HL-60 (cell line): ENCODE measurements at regions not wholly inside any gene's neighbourhood (a gene's known extent, or its start where the extent isn't known, plus 50 kb on each side); places are given as distances from the start of the nearest gene placed in this dataset.

Experiments used
- GABPA ChIP-seq: IDR thresholded peaks from 2 replicates; pipeline ENCODE4 v1.6.1; 2012; ENCODE audit warnings: low read depth
- POLR2AphosphoS5 ChIP-seq: IDR thresholded peaks from 2 replicates; pipeline ENCODE4 v1.6.1; 2012; ENCODE audit warnings: low read depth
- TF ChIP-seq, protein P1 (sequence below): IDR thresholded peaks from one replicate; pipeline ENCODE4 v1.5.1; 2011; ENCODE audit warnings: low read length, control low read depth, inconsistent platforms; ENCODE audit not compliant: insufficient read depth
- TF ChIP-seq, protein P2 (sequence below): IDR thresholded peaks from 2 replicates; pipeline ENCODE4 v1.6.1; 2012; ENCODE audit warnings: low read depth; ENCODE audit not compliant: insufficient replicate concordance

DNA sequence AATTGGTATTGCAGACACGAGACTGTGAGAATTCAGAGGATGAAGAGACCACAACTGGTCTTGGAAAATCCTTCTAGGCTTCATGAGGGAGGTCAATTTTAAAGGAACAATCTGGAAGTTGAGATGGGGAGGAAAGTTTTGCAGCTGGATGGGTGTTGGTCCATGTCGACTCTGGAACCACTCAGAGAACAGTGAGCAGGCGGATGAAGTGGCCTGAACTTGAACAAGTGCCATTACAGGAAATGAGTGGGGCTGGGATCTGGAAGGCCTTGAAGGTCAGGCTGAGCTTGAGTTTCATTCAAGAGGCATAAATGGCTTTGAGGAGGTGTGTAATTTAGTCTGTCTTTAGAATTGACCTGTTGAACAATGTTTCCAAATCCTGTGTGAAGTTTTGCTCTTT, 140.9 kb downstream of the GALC start:
- TF ChIP-seq, protein P1, sequence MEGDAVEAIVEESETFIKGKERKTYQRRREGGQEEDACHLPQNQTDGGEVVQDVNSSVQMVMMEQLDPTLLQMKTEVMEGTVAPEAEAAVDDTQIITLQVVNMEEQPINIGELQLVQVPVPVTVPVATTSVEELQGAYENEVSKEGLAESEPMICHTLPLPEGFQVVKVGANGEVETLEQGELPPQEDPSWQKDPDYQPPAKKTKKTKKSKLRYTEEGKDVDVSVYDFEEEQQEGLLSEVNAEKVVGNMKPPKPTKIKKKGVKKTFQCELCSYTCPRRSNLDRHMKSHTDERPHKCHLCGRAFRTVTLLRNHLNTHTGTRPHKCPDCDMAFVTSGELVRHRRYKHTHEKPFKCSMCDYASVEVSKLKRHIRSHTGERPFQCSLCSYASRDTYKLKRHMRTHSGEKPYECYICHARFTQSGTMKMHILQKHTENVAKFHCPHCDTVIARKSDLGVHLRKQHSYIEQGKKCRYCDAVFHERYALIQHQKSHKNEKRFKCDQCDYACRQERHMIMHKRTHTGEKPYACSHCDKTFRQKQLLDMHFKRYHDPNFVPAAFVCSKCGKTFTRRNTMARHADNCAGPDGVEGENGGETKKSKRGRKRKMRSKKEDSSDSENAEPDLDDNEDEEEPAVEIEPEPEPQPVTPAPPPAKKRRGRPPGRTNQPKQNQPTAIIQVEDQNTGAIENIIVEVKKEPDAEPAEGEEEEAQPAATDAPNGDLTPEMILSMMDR: no peak
- TF ChIP-seq POLR2AphosphoS5 (no peak), GABPA (no peak)
- TF ChIP-seq, protein P2, sequence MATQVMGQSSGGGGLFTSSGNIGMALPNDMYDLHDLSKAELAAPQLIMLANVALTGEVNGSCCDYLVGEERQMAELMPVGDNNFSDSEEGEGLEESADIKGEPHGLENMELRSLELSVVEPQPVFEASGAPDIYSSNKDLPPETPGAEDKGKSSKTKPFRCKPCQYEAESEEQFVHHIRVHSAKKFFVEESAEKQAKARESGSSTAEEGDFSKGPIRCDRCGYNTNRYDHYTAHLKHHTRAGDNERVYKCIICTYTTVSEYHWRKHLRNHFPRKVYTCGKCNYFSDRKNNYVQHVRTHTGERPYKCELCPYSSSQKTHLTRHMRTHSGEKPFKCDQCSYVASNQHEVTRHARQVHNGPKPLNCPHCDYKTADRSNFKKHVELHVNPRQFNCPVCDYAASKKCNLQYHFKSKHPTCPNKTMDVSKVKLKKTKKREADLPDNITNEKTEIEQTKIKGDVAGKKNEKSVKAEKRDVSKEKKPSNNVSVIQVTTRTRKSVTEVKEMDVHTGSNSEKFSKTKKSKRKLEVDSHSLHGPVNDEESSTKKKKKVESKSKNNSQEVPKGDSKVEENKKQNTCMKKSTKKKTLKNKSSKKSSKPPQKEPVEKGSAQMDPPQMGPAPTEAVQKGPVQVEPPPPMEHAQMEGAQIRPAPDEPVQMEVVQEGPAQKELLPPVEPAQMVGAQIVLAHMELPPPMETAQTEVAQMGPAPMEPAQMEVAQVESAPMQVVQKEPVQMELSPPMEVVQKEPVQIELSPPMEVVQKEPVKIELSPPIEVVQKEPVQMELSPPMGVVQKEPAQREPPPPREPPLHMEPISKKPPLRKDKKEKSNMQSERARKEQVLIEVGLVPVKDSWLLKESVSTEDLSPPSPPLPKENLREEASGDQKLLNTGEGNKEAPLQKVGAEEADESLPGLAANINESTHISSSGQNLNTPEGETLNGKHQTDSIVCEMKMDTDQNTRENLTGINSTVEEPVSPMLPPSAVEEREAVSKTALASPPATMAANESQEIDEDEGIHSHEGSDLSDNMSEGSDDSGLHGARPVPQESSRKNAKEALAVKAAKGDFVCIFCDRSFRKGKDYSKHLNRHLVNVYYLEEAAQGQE: no peak
